Osteoblast (primary cell): ENCODE measurements at regions not wholly inside any gene's neighbourhood (a gene's known extent, or its start where the extent isn't known, plus 50 kb on each side); places are given as distances from the start of the nearest gene placed in this dataset.

Experiments used
- DNase-seq: peaks from one replicate; pipeline ENCODE4 v3.0.0; 2011; ENCODE audit warnings: low spot score, mixed read lengths; ENCODE audit not compliant: insufficient read length; ENCODE audit errors: missing footprints
- H2AFZ ChIP-seq: 2 replicates; pipeline ENCODE4 v1.6.0; 2011; ENCODE audit warnings: mild to moderate bottlenecking, low read length
- H3K27ac ChIP-seq: 2 replicates; pipeline ENCODE4 v1.5.1; 2011; ENCODE audit warnings: mild to moderate bottlenecking, low read depth, low read length, moderate library complexity
- H3K27me3 ChIP-seq: 2 replicates; pipeline ENCODE4 v1.6.0; 2012; ENCODE audit warnings: mild to moderate bottlenecking, control low read depth, inconsistent platforms, low read length, moderate library complexity; ENCODE audit not compliant: insufficient read depth
- H3K36me3 ChIP-seq: 2 replicates; pipeline ENCODE4 v1.5.1; 2011; ENCODE audit warnings: mild to moderate bottlenecking, low read length, control low read depth, moderate library complexity; ENCODE audit not compliant: insufficient read depth
- H3K4me1 ChIP-seq: 2 replicates; pipeline ENCODE4 v1.5.1; 2011; ENCODE audit warnings: mild to moderate bottlenecking, low read length, control low read depth, moderate library complexity; ENCODE audit not compliant: insufficient read depth
- H3K4me2 ChIP-seq: 2 replicates; pipeline ENCODE4 v1.6.0; 2011; ENCODE audit warnings: mild to moderate bottlenecking, low read length; ENCODE audit not compliant: insufficient read depth
- H3K4me3 ChIP-seq: fragments of 200-600 bp; sonication (generic); 3 replicates; pipeline ENCODE4 v1.5.1; 2012; ENCODE audit warnings: mild to moderate bottlenecking, low read length, inconsistent platforms; ENCODE audit not compliant: insufficient read depth
- H3K79me2 ChIP-seq: 2 replicates; pipeline ENCODE4 v1.6.0; 2012; ENCODE audit warnings: mild to moderate bottlenecking, low read length, control low read depth, inconsistent platforms; ENCODE audit not compliant: insufficient read depth
- H3K9me3 ChIP-seq: 2 replicates; pipeline ENCODE4 v1.5.1; 2011; ENCODE audit warnings: low read depth, low read length, control low read depth
- H4K20me1 ChIP-seq: 2 replicates; pipeline ENCODE4 v1.6.0; 2012; ENCODE audit warnings: mild to moderate bottlenecking, low read length, control low read depth; ENCODE audit not compliant: insufficient read depth
- CTCF ChIP-seq: IDR thresholded peaks from 2 replicates; pipeline ENCODE4 v1.5.1; 2011; ENCODE audit warnings: mild to moderate bottlenecking, low read depth, low read length, moderate library complexity; ENCODE audit errors: extremely low read depth

DNA sequence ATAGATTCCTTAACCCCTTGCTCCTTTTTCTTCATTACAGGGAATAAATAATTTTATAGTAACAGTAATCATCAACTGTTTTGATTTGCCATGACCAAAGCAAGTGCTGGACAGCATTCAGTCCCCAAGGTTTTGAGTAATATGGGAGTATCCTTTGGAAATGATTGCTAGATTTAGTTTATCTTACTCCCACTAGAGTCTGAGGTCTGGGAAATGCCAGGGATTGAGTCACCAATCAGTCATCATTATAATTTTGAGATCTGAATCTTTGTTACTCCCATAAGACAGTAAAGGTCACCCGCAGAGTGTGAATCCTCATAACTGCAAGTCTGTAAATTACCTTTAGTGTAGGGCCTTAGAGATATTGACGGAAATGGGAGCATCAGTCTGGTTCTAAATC is 133.7 kb upstream of the SEMA3E start:
- H3K4me3 ChIP-seq = no peak overlapping the region
- H3K4me2 ChIP-seq = no peak overlapping the region
- H3K9me3 ChIP-seq = no peaks in the 10 kb centered on the region
- no peak for DNase-seq
- TF ChIP-seq CTCF = no peak
- no peaks in the 10 kb centered on the region for H4K20me1 ChIP-seq
- H3K27ac ChIP-seq = no peak overlapping the region
- H3K27me3 ChIP-seq = no peaks in the 10 kb centered on the region
- no peaks in the 10 kb centered on the region for H3K79me2 ChIP-seq
- no peaks in the 10 kb centered on the region for H3K36me3 ChIP-seq
- no peaks in the 10 kb centered on the region for H3K4me1 ChIP-seq
- no peak overlapping the region for H2AFZ ChIP-seq

- no peaks in the 10 kb centered on the region for H3K9me3 ChIP-seq
- no peaks in the 10 kb centered on the region for H4K20me1 ChIP-seq
- no peaks in the 10 kb centered on the region for H3K36me3 ChIP-seq
- no peak overlapping the region for H3K27ac ChIP-seq
- TF ChIP-seq CTCF = no peak
- no peaks in the 10 kb centered on the region for H3K79me2 ChIP-seq
- no peak overlapping the region for H3K4me3 ChIP-seq
- no peak overlapping the region for H3K4me2 ChIP-seq
- no peaks in the 10 kb centered on the region for H3K4me1 ChIP-seq
- H3K27me3 ChIP-seq = no peaks in the 10 kb centered on the region
- no peak overlapping the region for H2AFZ ChIP-seq
- DNase-seq = no peak
These were observed 129.1 kb upstream of the SEMA3E start for GRCh38 chr7:83778073-83778443.

- no peaks in the 10 kb centered on the region for H3K9me3 ChIP-seq
These were observed 128.6 kb upstream of the SEMA3E start for GRCh38 chr7:83777406-83778072.

DNA sequence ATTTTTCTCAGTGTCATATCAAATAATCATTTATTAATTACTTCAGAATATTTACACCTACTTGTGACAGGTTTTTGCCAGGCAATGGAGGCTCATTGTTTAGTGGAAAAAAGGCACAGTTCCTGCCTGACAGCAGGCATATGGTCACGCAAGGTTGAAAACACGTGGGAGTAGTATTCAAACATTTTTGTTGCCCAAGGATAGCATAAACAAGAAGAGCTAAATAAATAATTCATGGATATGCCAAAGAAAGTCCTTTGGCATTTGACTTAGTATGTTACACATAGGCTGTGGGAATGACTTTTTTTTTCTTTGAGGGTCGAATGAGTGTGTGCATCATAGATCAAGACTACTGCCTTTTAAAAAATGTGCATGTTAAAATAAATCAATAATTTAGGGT is 120.5 kb upstream of the SEMA3E start:
- no peaks in the 10 kb centered on the region for H3K4me1 ChIP-seq
- H3K79me2 ChIP-seq = no peaks in the 10 kb centered on the region
- TF ChIP-seq CTCF = no peak
- no peak overlapping the region for H3K4me3 ChIP-seq
- no peaks in the 10 kb centered on the region for H3K36me3 ChIP-seq
- no peaks in the 10 kb centered on the region for H4K20me1 ChIP-seq
- H3K27ac ChIP-seq = no peak overlapping the region
- no peak overlapping the region for H3K4me2 ChIP-seq
- no peak overlapping the region for H2AFZ ChIP-seq
- no peak for DNase-seq
- H3K9me3 ChIP-seq = no peaks in the 10 kb centered on the region
- H3K27me3 ChIP-seq = no peaks in the 10 kb centered on the region

More at GRCh38 chr7:83777406-83778072, 128.6 kb upstream of the SEMA3E start:
- no peaks in the 10 kb centered on the region for H3K4me1 ChIP-seq
- no peak for DNase-seq
- H3K79me2 ChIP-seq = no peaks in the 10 kb centered on the region
- no peaks in the 10 kb centered on the region for H3K27me3 ChIP-seq
- H3K4me3 ChIP-seq = no peak overlapping the region
- H3K4me2 ChIP-seq = no peak overlapping the region
- TF ChIP-seq CTCF = no peak
- no peaks in the 10 kb centered on the region for H3K36me3 ChIP-seq
- H3K27ac ChIP-seq = no peak overlapping the region
- H2AFZ ChIP-seq = no peak overlapping the region
- H4K20me1 ChIP-seq = no peaks in the 10 kb centered on the region
